H1 (cell line): ENCODE measurements at regions not wholly inside any gene's neighbourhood (a gene's known extent, or its start where the extent isn't known, plus 50 kb on each side); places are given as distances from the start of the nearest gene placed in this dataset.

Source experiments
- CTCF ChIA-PET: fragments of 300-600 bp; sonication (Branson Sonifier 250); formaldehyde crosslinking; loops from one replicate; lab custom pipeline; 2021; ENCODE audit not compliant: partially characterized antibody; lab: Charles Lee
- POLR2A ChIA-PET: fragments of 300-600 bp; sonication (Branson Sonifier 250); formaldehyde crosslinking; loops from one replicate; lab custom pipeline; 2021; ENCODE audit warnings: inconsistent platforms; ENCODE audit not compliant: partially characterized antibody; lab: Charles Lee
- DNase-seq, 2 experiments: peaks; one replicate each; pipeline versions ENCODE4 v3.0.0 to v3.0.0-alpha.2; 2010 to 2022; ENCODE audit warnings: low spot score in 2 of 2, low read depth in 1 of 2, mixed read lengths in 1 of 2
- FAIRE-seq: peaks from 2 replicates; lab custom pipeline; 2011; peaks lifted over from hg19 to GRCh38; lab: Jason Lieb, UNC
- H2AFZ ChIP-seq: 2 replicates; pipeline ENCODE4 v1.8.1; 2012; ENCODE audit warnings: low read length, inconsistent platforms
- H2AK5ac ChIP-seq: 2 replicates; pipeline ENCODE4 v1.6.1; 2013; ENCODE audit warnings: low read depth, low read length
- H2BK120ac ChIP-seq: replicated peaks from 2 replicates; pipeline ENCODE3; 2013; ENCODE audit warnings: low read depth, low read length, inconsistent platforms
- H2BK12ac ChIP-seq: 2 replicates; pipeline ENCODE4 v1.6.1; 2013; ENCODE audit warnings: low read depth, low read length
- H2BK15ac ChIP-seq: 2 replicates; pipeline ENCODE4 v1.6.1; 2013; ENCODE audit warnings: low read length
- H2BK20ac ChIP-seq: 2 replicates; pipeline ENCODE4 v1.6.1; 2013; ENCODE audit warnings: low read length
- H2BK5ac ChIP-seq: 2 replicates; pipeline ENCODE4 v1.6.1; 2013; ENCODE audit warnings: low read depth, low read length
- H3K14ac ChIP-seq: 2 replicates; pipeline ENCODE4 v1.6.1; 2013; ENCODE audit warnings: inconsistent platforms; ENCODE audit not compliant: insufficient read length
- H3K18ac ChIP-seq: 2 replicates; pipeline ENCODE4 v1.6.1; 2013; ENCODE audit warnings: low read length; ENCODE audit errors: extremely low read depth
- H3K23ac ChIP-seq: 2 replicates; pipeline ENCODE4 v1.6.1; 2013; ENCODE audit warnings: inconsistent platforms; ENCODE audit not compliant: insufficient read length
- H3K23me2 ChIP-seq: 2 replicates; pipeline ENCODE4 v1.6.1; 2013; ENCODE audit warnings: low read depth, low read length
- H3K27ac ChIP-seq: 2 replicates; pipeline ENCODE4 v1.6.1; 2011; ENCODE audit warnings: low read depth, low read length, inconsistent platforms
- H3K27me3 ChIP-seq, 4 experiments: replicated peaks in 1 of 4; 1 replicate in 1 of 4; 2 replicates in 3 of 4; pipeline versions ENCODE4 v1.6.1 to v1.8.1; 2011 to 2013; ENCODE audit warnings: low read length in 3 of 4, mild to moderate bottlenecking in 3 of 4, inconsistent platforms in 2 of 4, mixed read lengths in 2 of 4, moderate library complexity in 1 of 4; ENCODE audit not compliant: control insufficient read depth in 3 of 4, insufficient read depth in 3 of 4; ENCODE audit errors: extremely low read depth in 1 of 4
- H3K36me3 ChIP-seq, 4 experiments: 2 replicates each; pipeline versions ENCODE4 v1.6.1 to v1.8.1; 2011 to 2013; ENCODE audit warnings: mild to moderate bottlenecking in 4 of 4, low read length in 3 of 4, moderate library complexity in 2 of 4, control low read depth in 1 of 4, inconsistent platforms in 1 of 4; ENCODE audit not compliant: insufficient read depth in 4 of 4, control insufficient read depth in 2 of 4
- H3K4ac ChIP-seq: replicated peaks from 2 replicates; pipeline ENCODE3; 2013; ENCODE audit warnings: low read length, low read depth, mixed read lengths, inconsistent platforms; ENCODE audit not compliant: insufficient read length
- H3K4me1 ChIP-seq, 4 experiments: replicated peaks in 1 of 4; 1 replicate in 1 of 4; 2 replicates in 3 of 4; pipeline versions ENCODE4 v1.6.1 to v1.8.1; 2011 to 2013; ENCODE audit warnings: low read length in 3 of 4, inconsistent platforms in 2 of 4, mixed read lengths in 1 of 4; ENCODE audit not compliant: insufficient read depth in 4 of 4, control insufficient read depth in 3 of 4
- H3K4me2 ChIP-seq, 2 experiments: 2 replicates each; pipeline versions ENCODE4 v1.6.1 to v1.8.1; 2011 to 2013; ENCODE audit warnings: low read depth in 2 of 2, low read length in 2 of 2, control low read depth in 1 of 2, inconsistent platforms in 1 of 2, mild to moderate bottlenecking in 1 of 2; ENCODE audit not compliant: insufficient read depth in 1 of 2
- H3K4me3 ChIP-seq, 4 experiments: fragments of 200-600, 300-600 bp in 1 of 4; sonication (generic), shearing (Covaris generic), sonication (Bioruptor Twin) in 1 of 4; 2 replicates each; pipeline versions ENCODE4 v1.5.1 to v1.8.1; 2011 to 2016; ENCODE audit warnings: low read length in 4 of 4, low read depth in 3 of 4, control low read depth in 2 of 4, inconsistent platforms in 2 of 4, mild to moderate bottlenecking in 2 of 4, mixed read lengths in 1 of 4, moderate library complexity in 1 of 4; ENCODE audit not compliant: insufficient read depth in 2 of 4; ENCODE audit errors: extremely low read depth in 1 of 4
- H3K56ac ChIP-seq: replicated peaks from 2 replicates; pipeline ENCODE3; 2013; ENCODE audit warnings: low read depth, mild to moderate bottlenecking, mixed read lengths, low read length, inconsistent platforms; ENCODE audit not compliant: insufficient read length
- H3K79me1 ChIP-seq: 2 replicates; pipeline ENCODE4 v1.6.1; 2013; ENCODE audit warnings: low read depth, low read length, control low read depth
- H3K79me2 ChIP-seq, 2 experiments: 2 replicates each; pipeline versions ENCODE4 v1.6.1 to v1.8.1; 2012 to 2013; ENCODE audit warnings: low read length in 2 of 2, mild to moderate bottlenecking in 2 of 2, inconsistent platforms in 1 of 2; ENCODE audit not compliant: insufficient read depth in 2 of 2, control insufficient read depth in 1 of 2
- H3K9ac ChIP-seq, 4 experiments: replicated peaks in 1 of 4; 1 replicate in 1 of 4; 2 replicates in 3 of 4; pipeline versions ENCODE4 v1.6.1 to v1.8.1; 2011 to 2013; ENCODE audit warnings: low read depth in 3 of 4, low read length in 3 of 4, control low read depth in 2 of 4, mild to moderate bottlenecking in 2 of 4, moderate library complexity in 2 of 4, inconsistent platforms in 1 of 4; ENCODE audit errors: extremely low read depth in 1 of 4
- H3K9me3 ChIP-seq, 2 experiments: 2 replicates each; pipeline versions ENCODE4 v1.6.1 to v1.8.1; 2012 to 2013; ENCODE audit warnings: mild to moderate bottlenecking in 2 of 2, moderate library complexity in 2 of 2, control low read depth in 1 of 2, inconsistent platforms in 1 of 2, low read depth in 1 of 2, low read length in 1 of 2, mixed read lengths in 1 of 2; ENCODE audit not compliant: insufficient read depth in 2 of 2
- H4K20me1 ChIP-seq, 2 experiments: replicated peaks in 1 of 2; 2 replicates each; pipeline versions ENCODE3 to v1.8.1; 2011 to 2013; ENCODE audit warnings: inconsistent platforms in 2 of 2, low read length in 2 of 2, mild to moderate bottlenecking in 1 of 2; ENCODE audit not compliant: insufficient read depth in 2 of 2, control insufficient read depth in 1 of 2
- H4K5ac ChIP-seq: 2 replicates; pipeline ENCODE4 v1.6.1; 2013; ENCODE audit warnings: low read length, low read depth, mixed read lengths, inconsistent platforms; ENCODE audit not compliant: insufficient read length
- H4K8ac ChIP-seq: 2 replicates; pipeline ENCODE4 v1.8.0; 2013; ENCODE audit warnings: mild to moderate bottlenecking, moderate library complexity, low read length, inconsistent platforms; ENCODE audit not compliant: insufficient read depth; ENCODE audit errors: extremely low read depth
- H4K91ac ChIP-seq: replicated peaks from 2 replicates; pipeline ENCODE3; 2013; ENCODE audit warnings: low read length, mixed read lengths, inconsistent platforms; ENCODE audit not compliant: insufficient read length
- BACH1 ChIP-seq: IDR thresholded peaks from 2 replicates; pipeline ENCODE4 v1.6.1; 2012; ENCODE audit warnings: low read length, improper control_type of control experiment
- CTBP2 ChIP-seq: IDR thresholded peaks from 2 replicates; pipeline ENCODE4 v1.7.0; 2011; ENCODE audit warnings: borderline replicate concordance, mild to moderate bottlenecking, moderate library complexity, mixed read lengths, low read length; ENCODE audit not compliant: insufficient read depth, insufficient read length
- EZH2 ChIP-seq: fragments of 200-600 bp; sonication (generic); IDR thresholded peaks from 2 replicates; pipeline ENCODE4 v1.7.1; 2012; ENCODE audit warnings: low read depth, mild to moderate bottlenecking, moderate library complexity, low read length, inconsistent platforms; ENCODE audit not compliant: severe bottlenecking
- TAF1 ChIP-seq: IDR thresholded peaks from 2 replicates; pipeline ENCODE4 v1.6.1; 2011; ENCODE audit warnings: mild to moderate bottlenecking, low read depth, low read length
- WGBS, 2 experiments: shearing (Covaris generic) in 1 of 2; methylation state at CpG; one replicate each; pipeline versions ENCODE4 v1.1.6 to v1.1.7; 2013 to 2015; ENCODE audit warnings: low lambda C conversion rate in 2 of 2, mixed read lengths in 2 of 2, inconsistent platforms in 1 of 2, low coverage in 1 of 2, missing lambda C conversion rate in 1 of 2; ENCODE audit not compliant: insufficient replicate concordance in 2 of 2, insufficient coverage in 1 of 2, insufficient read length in 1 of 2; ENCODE audit errors: extremely low coverage in 1 of 2, missing lambda C conversion rate in 1 of 2; 5-methylcytosine and 5-hydroxymethylcytosine counted together
- TF ChIP-seq, protein P1 (sequence below), 3 experiments: IDR thresholded peaks; 1 replicate in 2 of 3; 2 replicates in 1 of 3; pipeline versions ENCODE4 v1.5.1 to v1.6.1; 2011; ENCODE audit warnings: low read length in 3 of 3, mild to moderate bottlenecking in 3 of 3, inconsistent platforms in 2 of 3, low read depth in 1 of 3, moderate library complexity in 1 of 3; ENCODE audit not compliant: insufficient read depth in 1 of 3; ENCODE audit errors: control extremely low read depth in 1 of 3

DNA sequence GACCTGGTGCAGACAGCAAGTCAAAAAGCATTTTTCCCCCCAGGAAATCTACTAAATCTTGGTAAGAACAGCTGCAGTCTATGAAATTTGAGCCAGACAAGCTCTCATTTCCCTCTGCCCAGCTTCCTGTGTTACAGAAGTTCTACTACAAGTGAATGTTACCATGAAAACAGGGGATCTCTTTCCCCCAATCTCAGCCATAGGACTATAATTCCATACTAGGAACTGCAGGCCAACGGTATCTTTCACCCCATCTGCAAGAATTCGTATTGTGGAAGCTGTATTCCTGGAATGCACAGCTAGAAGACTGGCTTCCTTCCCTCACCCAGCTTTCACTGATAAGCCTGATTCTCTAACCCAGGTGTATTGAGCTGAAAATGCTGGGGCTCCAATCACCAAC is 1655.4 kb downstream of the BRINP3 start:
- Histone ChIP-seq H3K27me3 (no peaks in the 10 kb centered on the region), H3K23me2 (no peaks in the 10 kb centered on the region), H2BK120ac (no peak overlapping the region), H3K14ac (no peak overlapping the region), H4K8ac (no peak overlapping the region), H2AFZ (peak overlapping the region; percentile 74), H2BK12ac (no peak overlapping the region), H4K5ac (no peak overlapping the region), H3K4ac (no peak overlapping the region), H4K20me1 (no peaks in the 10 kb centered on the region), H3K27ac (no peak overlapping the region), H3K4me1 (no peaks in the 10 kb centered on the region), H2AK5ac (no peak overlapping the region), H3K79me1 (no peaks in the 10 kb centered on the region), H3K18ac (no peak overlapping the region), H3K4me2 (no peak overlapping the region), H3K9ac (no peak overlapping the region), H2BK20ac (no peak overlapping the region), H3K4me3 (no peak overlapping the region), H4K91ac (no peak overlapping the region), H3K56ac (no peak overlapping the region), H3K79me2 (no peaks in the 10 kb centered on the region), H3K9me3 (no peaks in the 10 kb centered on the region), H2BK5ac (no peak overlapping the region), H3K36me3 (no peaks in the 10 kb centered on the region), H3K23ac (no peak overlapping the region), H2BK15ac (no peak overlapping the region)
- TF ChIP-seq TAF1 (no peak), EZH2 (no peak), BACH1 (no peak), CTBP2 (no peak)
- TF ChIP-seq, protein P1, sequence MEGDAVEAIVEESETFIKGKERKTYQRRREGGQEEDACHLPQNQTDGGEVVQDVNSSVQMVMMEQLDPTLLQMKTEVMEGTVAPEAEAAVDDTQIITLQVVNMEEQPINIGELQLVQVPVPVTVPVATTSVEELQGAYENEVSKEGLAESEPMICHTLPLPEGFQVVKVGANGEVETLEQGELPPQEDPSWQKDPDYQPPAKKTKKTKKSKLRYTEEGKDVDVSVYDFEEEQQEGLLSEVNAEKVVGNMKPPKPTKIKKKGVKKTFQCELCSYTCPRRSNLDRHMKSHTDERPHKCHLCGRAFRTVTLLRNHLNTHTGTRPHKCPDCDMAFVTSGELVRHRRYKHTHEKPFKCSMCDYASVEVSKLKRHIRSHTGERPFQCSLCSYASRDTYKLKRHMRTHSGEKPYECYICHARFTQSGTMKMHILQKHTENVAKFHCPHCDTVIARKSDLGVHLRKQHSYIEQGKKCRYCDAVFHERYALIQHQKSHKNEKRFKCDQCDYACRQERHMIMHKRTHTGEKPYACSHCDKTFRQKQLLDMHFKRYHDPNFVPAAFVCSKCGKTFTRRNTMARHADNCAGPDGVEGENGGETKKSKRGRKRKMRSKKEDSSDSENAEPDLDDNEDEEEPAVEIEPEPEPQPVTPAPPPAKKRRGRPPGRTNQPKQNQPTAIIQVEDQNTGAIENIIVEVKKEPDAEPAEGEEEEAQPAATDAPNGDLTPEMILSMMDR (IDR thresholded peaks at IDR 0.05; ENCODE audit: control extremely low read depth in 1 of 3, insufficient read depth in 1 of 3, low read depth in 1 of 3, low read length in 3 of 3) = no peak
- 92% methylated on average over 2 of the region's 2 CpGs; no CpG with 5 or more reads in 1 of the 2 experiments for WGBS, 2 experiments
- ChIA-PET CTCF (no interaction called here), POLR2A (no interaction called here)
- DNase-seq (no peak), FAIRE-seq (no peak)
